H9 (cell line): ENCODE measurements at regions not wholly inside any gene's neighbourhood (a gene's known extent, or its start where the extent isn't known, plus 50 kb on each side); places are given as distances from the start of the nearest gene placed in this dataset.
A peak's percentile ranks its signal among the peaks of the same experiment; 100 is the strongest.

ENCODE experiments used
- DNase-seq: peaks from one replicate; pipeline ENCODE4 v3.0.0-alpha.2; 2017
- H2AFZ ChIP-seq: one replicate; pipeline ENCODE4 v1.6.1; 2013; ENCODE audit warnings: mild to moderate bottlenecking, low read length, control low read depth, moderate library complexity
- H2AK5ac ChIP-seq: 2 replicates; pipeline ENCODE4 v1.6.1; 2013; ENCODE audit warnings: low read length, control low read depth, mixed read lengths; ENCODE audit not compliant: insufficient read length
- H2BK120ac ChIP-seq: one replicate; pipeline ENCODE4 v1.6.1; 2013; ENCODE audit warnings: low read depth, mild to moderate bottlenecking, low read length, control low read depth, inconsistent platforms; ENCODE audit not compliant: poor library complexity, severe bottlenecking
- H2BK12ac ChIP-seq: 2 replicates; pipeline ENCODE4 v1.6.1; 2013; ENCODE audit warnings: low read length, control low read depth, mixed read lengths, low read depth; ENCODE audit not compliant: insufficient read length
- H2BK15ac ChIP-seq: 2 replicates; pipeline ENCODE4 v1.6.1; 2013; ENCODE audit warnings: low read depth, low read length, control low read depth
- H2BK20ac ChIP-seq: one replicate; pipeline ENCODE4 v1.6.1; 2013; ENCODE audit warnings: low read depth, mild to moderate bottlenecking, low read length, control low read depth, inconsistent platforms; ENCODE audit not compliant: poor library complexity, severe bottlenecking
- H2BK5ac ChIP-seq: 2 replicates; pipeline ENCODE4 v1.6.1; 2013; ENCODE audit warnings: low read length, control low read depth, mixed read lengths; ENCODE audit not compliant: insufficient read length
- H3K14ac ChIP-seq: 2 replicates; pipeline ENCODE4 v1.6.1; 2013; ENCODE audit warnings: low read length, control low read depth; ENCODE audit not compliant: insufficient read depth
- H3K18ac ChIP-seq: 2 replicates; pipeline ENCODE4 v1.6.1; 2013; ENCODE audit warnings: low read depth, mild to moderate bottlenecking, mixed read lengths, low read length, control low read depth; ENCODE audit not compliant: insufficient read length
- H3K23ac ChIP-seq: 2 replicates; pipeline ENCODE4 v1.6.1; 2013; ENCODE audit warnings: low read length, control low read depth, mixed read lengths, low read depth; ENCODE audit not compliant: insufficient read length
- H3K23me2 ChIP-seq: 2 replicates; pipeline ENCODE4 v1.6.1; 2013; ENCODE audit warnings: low read depth, mild to moderate bottlenecking, mixed read lengths, low read length, control low read depth; ENCODE audit not compliant: insufficient read length, poor library complexity, severe bottlenecking
- H3K27ac ChIP-seq: 2 replicates; pipeline ENCODE4 v1.5.1; 2013; ENCODE audit warnings: low read length, control low read depth, mixed read lengths, low read depth; ENCODE audit not compliant: insufficient read length
- H3K27me3 ChIP-seq: 2 replicates; pipeline ENCODE4 v1.6.1; 2013; ENCODE audit warnings: low read length, control low read depth, inconsistent platforms; ENCODE audit not compliant: insufficient read depth
- H3K4ac ChIP-seq: 2 replicates; pipeline ENCODE4 v1.6.1; 2013; ENCODE audit warnings: low read depth, mild to moderate bottlenecking, control low read depth, inconsistent platforms, low read length, moderate library complexity
- H3K4me1 ChIP-seq: 2 replicates; pipeline ENCODE4 v1.6.1; 2013; ENCODE audit warnings: low read length, control low read depth, inconsistent platforms; ENCODE audit not compliant: insufficient read depth
- H3K4me2 ChIP-seq: 2 replicates; pipeline ENCODE4 v1.6.1; 2013; ENCODE audit warnings: low read length, control low read depth, mixed read lengths; ENCODE audit not compliant: insufficient read length, insufficient read depth
- H3K56ac ChIP-seq: 2 replicates; pipeline ENCODE4 v1.6.1; 2013; ENCODE audit warnings: low read depth, mild to moderate bottlenecking, mixed read lengths, low read length, control low read depth; ENCODE audit not compliant: insufficient read length
- H3K79me1 ChIP-seq: 2 replicates; pipeline ENCODE4 v1.6.1; 2013; ENCODE audit warnings: low read depth, mild to moderate bottlenecking, moderate library complexity, low read length, control low read depth, inconsistent platforms; ENCODE audit not compliant: insufficient read depth, poor library complexity, severe bottlenecking
- H3K79me2 ChIP-seq: 2 replicates; pipeline ENCODE4 v1.6.1; 2013; ENCODE audit warnings: low read length, control low read depth, inconsistent platforms; ENCODE audit not compliant: insufficient read depth
- H3K9ac ChIP-seq: 2 replicates; pipeline ENCODE4 v1.6.1; 2013; ENCODE audit warnings: low read length, control low read depth, mixed read lengths; ENCODE audit not compliant: insufficient read length; ENCODE audit errors: extremely low read depth
- H3K9me3 ChIP-seq: one replicate; pipeline ENCODE4 v1.6.1; 2013; ENCODE audit warnings: low read depth, low read length, inconsistent platforms; ENCODE audit not compliant: control insufficient read depth
- H3T11ph ChIP-seq: one replicate; pipeline ENCODE4 v1.6.1; 2013; ENCODE audit warnings: mild to moderate bottlenecking, low read length, control low read depth, inconsistent platforms
- H4K20me1 ChIP-seq: one replicate; pipeline ENCODE4 v1.6.1; 2013; ENCODE audit not compliant: control insufficient read depth, insufficient read length, insufficient read depth
- H4K5ac ChIP-seq: 2 replicates; pipeline ENCODE4 v1.6.1; 2013; ENCODE audit warnings: low read depth, mild to moderate bottlenecking, mixed read lengths, low read length, control low read depth; ENCODE audit not compliant: insufficient read length
- H4K8ac ChIP-seq: replicated peaks from 2 replicates; pipeline ENCODE4 v1.6.1; 2013; ENCODE audit warnings: low read length, control low read depth, mixed read lengths, low read depth; ENCODE audit not compliant: insufficient read length
- H4K91ac ChIP-seq: 2 replicates; pipeline ENCODE4 v1.6.1; 2013; ENCODE audit warnings: low read depth, mild to moderate bottlenecking, moderate library complexity, mixed read lengths, low read length, control low read depth; ENCODE audit not compliant: insufficient read length
- H3K27ac Mint-ChIP-seq, 3 experiments: 2 replicates in 2 of 3; 3 replicates in 1 of 3; pipeline ENCODE4 v1.8.0; 2020 to 2021; ENCODE audit warnings: mixed read lengths in 3 of 3, mild to moderate bottlenecking in 1 of 3, moderate library complexity in 1 of 3
- H3K27me3 Mint-ChIP-seq: 2 replicates; pipeline ENCODE4 v1.8.0; 2021; ENCODE audit warnings: low read depth, mild to moderate bottlenecking, moderate library complexity, mixed read lengths
- H3K36me3 Mint-ChIP-seq, 3 experiments: 2 replicates in 2 of 3; 3 replicates in 1 of 3; pipeline ENCODE4 v1.8.0; 2020 to 2021; ENCODE audit warnings: low read depth in 3 of 3, mixed read lengths in 3 of 3; ENCODE audit not compliant: insufficient read depth in 1 of 3
- H3K4me1 Mint-ChIP-seq, 2 experiments: 2 replicates each; pipeline ENCODE4 v1.8.0; 2020; ENCODE audit warnings: mixed read lengths in 2 of 2
- H3K4me3 Mint-ChIP-seq, 2 experiments: 2 replicates in 1 of 2; 3 replicates in 1 of 2; pipeline ENCODE4 v1.8.0; 2020 to 2021; ENCODE audit warnings: mild to moderate bottlenecking in 2 of 2, mixed read lengths in 2 of 2, moderate library complexity in 1 of 2
- H3K9me3 Mint-ChIP-seq, 2 experiments: 2 replicates in 1 of 2; 3 replicates in 1 of 2; pipeline ENCODE4 v1.8.0; 2020; ENCODE audit warnings: mild to moderate bottlenecking in 2 of 2, mixed read lengths in 2 of 2, moderate library complexity in 1 of 2
- WGBS: extraction: QIAGEN DNeasy Blood & Tissue Kit; methylation state at CpG from one replicate; pipeline ENCODE4 v1.1.7; 2013; ENCODE audit warnings: missing lambda C conversion rate, low lambda C conversion rate, mixed read lengths; ENCODE audit not compliant: insufficient read length; ENCODE audit errors: extremely low coverage; 5-methylcytosine and 5-hydroxymethylcytosine counted together
- TF ChIP-seq, protein P1 (sequence below): fragments of 200-600 bp; sonication (generic); conservative IDR thresholded peaks from 3 replicates; pipeline ENCODE4 v1.8.0; 2021; ENCODE audit warnings: antibody characterized with exemption, mild to moderate bottlenecking

- Histone ChIP-seq H4K5ac (no peak overlapping the region), H3K9me3 (no peaks in the 10 kb centered on the region), H3K23me2 (no peaks in the 10 kb centered on the region), H2BK15ac (no peak overlapping the region), H3K18ac (no peak overlapping the region), H4K8ac (no peak overlapping the region), H2BK5ac (no peak overlapping the region), H2AFZ (no peak overlapping the region), H2AK5ac (no peak overlapping the region), H3K4me1 (peaks cover 2% of the 10 kb centered on the region; the same call in 1 of the 2 replicates), H3K79me1 (no peaks in the 10 kb centered on the region), H3T11ph (no peak overlapping the region), H3K23ac (no peak overlapping the region), H2BK20ac (no peak overlapping the region), H2BK12ac (no peak overlapping the region), H3K27me3 (peaks cover 44% of the 10 kb centered on the region), H3K9ac (no peak overlapping the region), H4K20me1 (no peaks in the 10 kb centered on the region), H3K4me2 (peak overlapping the region; percentile 17), H3K79me2 (no peaks in the 10 kb centered on the region), H3K27ac (peak overlapping the region; percentile 39), H4K91ac (no peak overlapping the region), H3K4ac (no peak overlapping the region), H3K56ac (no peak overlapping the region), H2BK120ac (no peak overlapping the region), H3K14ac (no peak overlapping the region)
- WGBS, result no CpG with 5 or more reads among the region's 3 CpGs
- Mint-ChIP-seq H3K4me3 (peak overlapping the region in 1 of 2 experiments; percentile 71; a peak in 3 of 5 replicates), H3K9me3 (peaks cover 3 to 6% of the 10 kb centered on the region in 2 experiments; a peak in 4 of 5 replicates), H3K36me3 (no peaks in the 10 kb centered on the region), H3K27me3 (peaks cover 92% of the 10 kb centered on the region), H3K4me1 (peaks cover 33 to 34% of the 10 kb centered on the region in 2 experiments), H3K27ac (peak overlapping the region in 2 of 3 experiments; percentile 61 to 93; a peak in 2 of 7 replicates)
- TF ChIP-seq, protein P1, sequence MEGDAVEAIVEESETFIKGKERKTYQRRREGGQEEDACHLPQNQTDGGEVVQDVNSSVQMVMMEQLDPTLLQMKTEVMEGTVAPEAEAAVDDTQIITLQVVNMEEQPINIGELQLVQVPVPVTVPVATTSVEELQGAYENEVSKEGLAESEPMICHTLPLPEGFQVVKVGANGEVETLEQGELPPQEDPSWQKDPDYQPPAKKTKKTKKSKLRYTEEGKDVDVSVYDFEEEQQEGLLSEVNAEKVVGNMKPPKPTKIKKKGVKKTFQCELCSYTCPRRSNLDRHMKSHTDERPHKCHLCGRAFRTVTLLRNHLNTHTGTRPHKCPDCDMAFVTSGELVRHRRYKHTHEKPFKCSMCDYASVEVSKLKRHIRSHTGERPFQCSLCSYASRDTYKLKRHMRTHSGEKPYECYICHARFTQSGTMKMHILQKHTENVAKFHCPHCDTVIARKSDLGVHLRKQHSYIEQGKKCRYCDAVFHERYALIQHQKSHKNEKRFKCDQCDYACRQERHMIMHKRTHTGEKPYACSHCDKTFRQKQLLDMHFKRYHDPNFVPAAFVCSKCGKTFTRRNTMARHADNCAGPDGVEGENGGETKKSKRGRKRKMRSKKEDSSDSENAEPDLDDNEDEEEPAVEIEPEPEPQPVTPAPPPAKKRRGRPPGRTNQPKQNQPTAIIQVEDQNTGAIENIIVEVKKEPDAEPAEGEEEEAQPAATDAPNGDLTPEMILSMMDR, result no peak
- peak; percentile 75 for DNase-seq
Measured at GRCh38 chr3:30084971-30085403, 521.4 kb upstream of the TGFBR2 start.
